Hepatic stellate cell (primary cell): ENCODE measurements at regions not wholly inside any gene's neighbourhood (a gene's known extent, or its start where the extent isn't known, plus 50 kb on each side); places are given as distances from the start of the nearest gene placed in this dataset.
"Not testable (repeated sequence)": the region's sequence is repeated elsewhere in the genome, so short reads cannot be mapped to it uniquely, and the experiment has no call there.

Experiments
- DNase-seq: peaks from one replicate; pipeline ENCODE4 v3.0.0; 2011; ENCODE audit warnings: low spot score

DNA sequence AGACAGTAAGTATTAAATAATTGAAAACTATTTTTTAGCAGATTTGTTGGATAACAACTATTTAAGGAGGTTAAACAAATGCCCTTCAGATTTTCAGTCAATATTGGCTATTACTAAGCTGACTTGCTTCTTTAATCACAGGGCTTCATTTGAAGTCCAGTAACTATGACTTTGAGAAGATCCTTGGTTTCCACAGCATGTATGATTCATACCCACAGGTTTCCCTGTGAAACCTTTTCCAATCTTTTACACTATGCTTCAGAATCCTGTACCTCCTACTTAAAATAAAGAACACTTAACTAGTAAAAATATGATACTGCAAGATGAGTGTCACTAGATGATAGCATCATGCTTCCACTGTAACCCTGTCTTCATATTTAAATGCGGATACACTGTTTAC lies 211.9 kb downstream of the SPATA31A1 start:
- DNase-seq, result not testable (repeated sequence)

DNA sequence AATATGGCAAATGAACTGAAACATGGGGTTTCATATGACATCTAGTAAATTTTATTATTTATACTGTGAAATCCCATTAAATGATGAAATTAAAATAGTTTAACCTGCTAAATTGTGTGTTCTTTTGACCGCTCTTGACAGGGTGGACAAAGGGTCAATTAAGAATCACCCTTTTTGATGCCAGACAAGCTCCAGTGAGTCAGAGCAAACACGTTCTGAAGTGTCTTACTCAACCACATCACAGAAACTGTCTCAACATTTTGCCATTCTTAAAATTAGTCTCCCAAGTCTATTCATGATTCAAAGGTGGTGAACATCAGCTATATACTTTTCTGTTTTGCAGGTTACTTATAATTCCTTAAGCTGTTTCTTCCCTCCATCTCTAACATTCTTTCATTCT lies 213.4 kb downstream of the SPATA31A1 start:
- not testable (repeated sequence) for DNase-seq

DNA sequence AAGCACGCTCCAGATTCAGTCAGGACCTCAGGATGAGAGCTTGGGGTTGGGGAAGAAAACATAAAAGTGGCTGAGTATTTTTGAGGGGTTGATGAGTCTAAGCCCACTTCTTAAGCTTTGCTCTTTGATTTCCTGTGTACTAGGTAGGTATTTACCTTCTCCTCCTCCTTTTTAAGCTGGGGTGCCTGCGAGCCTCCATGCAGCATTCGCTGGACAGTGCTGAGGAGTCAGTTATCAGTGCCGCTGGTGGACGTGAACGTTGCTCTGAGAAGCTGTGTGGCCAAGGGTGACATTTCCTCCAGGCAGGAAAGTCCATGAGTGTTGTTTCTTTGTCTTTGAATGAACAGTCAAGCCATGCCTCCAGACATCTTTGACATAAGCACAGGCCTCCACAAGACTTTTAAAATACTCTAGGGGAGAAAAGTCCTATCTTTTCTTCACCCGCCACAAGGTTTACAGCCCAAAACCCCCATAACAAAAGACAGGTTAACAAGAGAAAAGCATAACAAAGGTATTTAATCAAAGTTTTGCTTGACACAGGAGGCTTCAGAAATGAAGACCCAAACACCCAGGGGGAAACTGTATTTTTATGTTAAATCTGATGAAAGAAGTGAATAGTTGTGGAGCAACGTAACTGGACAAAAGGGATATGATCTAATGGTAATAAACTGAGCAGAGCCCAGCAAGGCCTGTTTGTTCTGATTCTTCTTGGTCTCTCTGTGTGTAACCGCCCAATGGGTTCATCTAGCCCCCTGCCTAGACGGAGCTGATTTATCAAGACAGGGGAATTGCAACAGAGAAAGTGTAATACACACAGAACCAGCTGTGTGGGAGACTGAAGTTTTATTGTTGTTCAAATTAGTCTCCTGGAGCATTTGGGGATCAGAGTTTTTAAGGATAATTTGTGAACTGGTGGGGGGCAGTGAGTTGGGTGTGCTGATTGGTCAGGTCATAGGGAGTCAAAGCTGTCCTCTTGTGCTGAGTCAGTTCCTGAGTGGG lies 217.9 kb downstream of the SPATA31A1 start:
- DNase-seq, result not testable (repeated sequence)

DNA sequence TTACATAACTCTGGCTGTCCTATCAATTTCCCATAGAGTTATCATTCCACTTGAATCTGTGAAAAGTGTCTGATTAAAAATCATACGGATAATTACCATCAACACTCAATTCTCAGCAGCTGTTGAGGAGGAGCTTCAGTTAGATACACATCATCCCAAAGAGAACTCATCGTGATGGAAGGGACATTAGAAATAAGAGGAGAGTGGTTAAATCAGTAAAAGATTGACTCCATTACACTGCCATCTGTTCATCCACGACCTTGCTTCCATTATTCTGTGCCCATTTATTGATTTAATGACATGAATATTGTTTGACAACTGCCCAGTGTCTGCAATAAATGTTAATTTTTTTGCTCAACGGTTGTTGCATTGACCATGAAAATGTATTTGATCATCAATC lies 223.5 kb downstream of the SPATA31A1 start:
- not testable (repeated sequence) for DNase-seq

DNA sequence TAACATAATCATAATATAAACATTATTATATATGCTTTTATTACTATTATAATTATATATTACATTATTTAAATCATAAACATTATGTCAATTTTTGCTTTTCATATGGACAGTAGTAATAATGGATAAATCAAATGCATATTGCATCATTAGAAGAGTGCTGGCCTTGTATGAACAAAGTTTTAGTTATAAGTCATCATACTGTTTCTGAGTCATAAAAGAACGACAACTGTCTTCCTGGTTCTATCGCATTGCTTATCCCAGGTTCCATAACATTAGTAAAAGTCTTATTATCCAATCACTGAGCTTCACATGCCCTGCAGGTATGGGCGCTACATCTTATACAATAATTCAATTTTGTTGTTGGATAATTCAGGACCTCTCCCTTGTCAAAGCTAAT lies 225.8 kb downstream of the SPATA31A1 start:
- not testable (repeated sequence) for DNase-seq

DNA sequence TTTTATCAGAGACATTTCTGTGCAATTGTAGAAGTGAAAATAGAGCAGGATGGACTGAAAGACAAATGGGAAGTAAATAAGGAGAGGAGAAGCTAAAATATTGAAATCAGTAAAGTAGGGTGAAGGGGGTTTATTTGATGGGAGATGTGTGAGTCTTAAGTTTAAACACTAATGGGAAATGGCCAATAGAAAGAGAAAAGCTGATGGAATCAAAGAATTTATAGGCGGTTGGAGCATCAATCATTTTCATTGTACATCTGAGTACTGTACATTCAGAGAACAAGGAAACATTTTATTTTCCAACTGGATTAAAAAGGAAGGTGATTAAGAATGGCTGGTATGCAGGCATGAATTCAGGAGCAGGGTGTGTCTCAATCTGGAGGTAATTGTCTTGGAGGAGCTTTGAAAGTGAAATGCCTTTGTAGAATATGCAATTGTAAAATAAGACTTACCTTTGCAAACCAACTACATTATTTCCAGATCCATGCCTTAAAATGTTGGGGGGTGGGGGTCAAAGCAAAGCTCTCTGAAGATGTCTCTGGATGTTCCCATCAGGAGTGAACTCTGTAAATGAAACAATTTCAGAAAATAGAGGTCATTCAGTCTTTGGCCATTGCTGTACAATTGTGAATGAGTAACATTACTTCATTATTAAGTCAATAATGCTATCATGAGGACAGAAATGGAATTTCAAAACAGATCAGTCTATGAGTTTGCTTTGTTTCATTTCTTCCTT lies 227.4 kb downstream of the SPATA31A1 start:
- not testable (repeated sequence) for DNase-seq

DNA sequence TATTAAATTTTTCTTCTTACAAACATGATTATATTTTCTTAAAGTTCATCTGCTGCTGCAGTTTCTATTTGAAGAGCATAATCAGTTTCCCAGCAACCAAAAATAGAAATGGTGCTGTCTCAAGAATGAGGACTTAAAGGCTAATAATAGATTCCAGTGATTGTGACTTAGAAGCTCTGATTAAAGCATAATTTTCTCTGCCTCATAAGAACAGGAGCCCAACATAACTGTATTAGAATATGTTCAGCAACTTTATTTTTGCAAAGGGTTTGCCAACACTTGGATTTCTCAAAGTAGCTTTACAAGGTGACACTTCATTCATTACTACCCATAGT lies 227.9 kb downstream of the SPATA31A1 start:
- not testable (repeated sequence) for DNase-seq

DNA sequence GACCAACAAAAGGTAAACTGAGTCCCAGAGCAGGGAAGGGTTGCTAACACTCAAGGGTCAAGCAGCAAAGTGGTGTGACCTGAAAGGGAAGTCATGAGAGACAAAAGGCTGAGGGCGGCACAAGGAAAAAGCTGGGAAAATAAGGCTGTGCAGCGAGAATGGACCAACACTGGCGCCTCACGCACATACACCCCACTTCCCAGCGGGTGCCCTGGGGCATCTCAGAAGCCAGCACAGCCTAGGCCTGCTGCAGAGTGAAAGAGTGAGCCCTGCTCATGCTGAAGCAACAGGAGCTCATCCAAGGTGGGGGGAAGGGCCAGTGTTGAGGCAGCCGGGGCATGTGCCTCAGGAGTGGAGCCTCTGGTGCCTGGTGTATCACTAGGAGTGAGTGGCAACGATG lies 229.8 kb downstream of the SPATA31A1 start:
- DNase-seq, result not testable (repeated sequence)

DNA sequence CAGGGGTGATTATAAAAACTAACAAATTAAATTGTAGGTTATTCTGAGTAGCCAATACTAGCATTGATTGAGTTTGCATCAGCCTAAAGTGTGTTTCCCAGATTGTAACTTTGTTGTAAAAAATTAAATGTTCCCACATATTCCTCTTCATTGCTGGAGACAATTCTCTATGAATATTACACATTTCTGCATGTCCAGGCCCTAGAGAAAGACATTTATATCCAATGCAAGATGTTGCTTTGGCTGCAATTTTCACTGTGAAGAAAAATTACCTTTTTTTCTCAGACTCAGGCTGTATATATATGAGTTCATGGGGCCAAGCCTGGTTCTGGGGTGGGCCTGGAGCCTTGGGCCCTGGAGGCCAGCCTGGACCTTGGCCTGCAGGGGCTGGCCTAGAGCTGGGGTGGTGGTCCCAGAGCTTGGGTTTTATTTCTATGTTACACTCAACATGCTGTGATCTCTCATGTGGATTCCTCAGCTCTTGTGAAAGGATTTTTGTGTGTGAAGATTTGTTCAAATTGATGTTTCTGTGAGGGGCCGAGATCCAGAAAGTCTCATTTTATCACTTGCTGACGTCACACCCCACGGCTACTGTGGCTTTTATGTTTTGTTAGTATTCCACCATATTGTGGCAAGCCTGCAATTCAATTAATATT lies 232.5 kb downstream of the SPATA31A1 start:
- DNase-seq, result peak; percentile 3

DNA sequence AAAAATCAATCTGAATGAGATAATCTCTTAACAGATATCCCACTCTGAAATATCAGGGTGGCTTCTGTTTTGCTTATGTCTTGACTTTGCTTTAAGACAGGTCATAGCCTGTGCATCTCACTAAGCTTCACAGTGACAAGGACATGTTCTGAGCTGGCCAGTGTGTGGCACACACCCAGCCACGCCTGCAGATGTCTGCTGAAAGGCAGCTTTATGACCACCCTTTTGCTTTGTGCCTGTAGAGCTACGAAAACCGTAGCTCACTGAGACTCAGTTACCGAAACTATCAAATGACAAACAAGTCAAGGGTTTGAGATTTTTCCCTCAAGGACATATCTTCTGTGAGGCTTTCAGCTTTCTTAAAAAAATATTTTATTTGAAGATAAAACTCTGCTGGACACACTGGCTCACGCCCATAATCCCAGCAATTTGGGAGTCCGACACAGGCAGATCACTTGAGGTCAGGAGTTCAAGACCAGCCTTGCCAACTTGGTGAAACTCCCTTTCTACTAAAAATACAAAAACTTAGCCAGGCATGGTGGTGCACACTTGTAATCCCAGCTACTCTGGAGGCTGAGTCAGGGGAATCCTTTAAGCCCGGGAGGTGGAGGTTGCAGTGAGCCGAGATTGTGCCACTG lies 233.2 kb downstream of the SPATA31A1 start:
- DNase-seq, result peak; percentile 1

DNA sequence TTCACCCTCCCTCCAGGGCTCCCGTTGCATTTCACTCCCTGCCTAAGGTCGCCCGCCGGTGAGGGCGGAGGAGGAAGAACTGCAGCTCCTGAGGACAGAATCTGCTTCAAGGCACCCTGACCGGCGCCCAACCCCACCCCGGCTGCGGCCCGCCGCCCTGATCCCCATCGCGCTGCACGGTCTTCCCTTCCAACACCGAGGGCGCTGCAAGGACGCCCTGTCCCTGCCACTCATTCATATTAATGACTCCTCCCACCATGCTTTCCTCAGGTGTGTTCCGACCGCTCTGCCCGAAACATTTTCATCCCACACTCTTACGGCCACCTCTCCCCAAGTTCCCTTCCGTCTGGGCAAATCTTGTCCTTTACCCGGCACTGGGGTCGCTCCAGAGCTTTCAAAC lies 248.6 kb downstream of the SPATA31A1 start:
- DNase-seq, result not testable (repeated sequence)

DNA sequence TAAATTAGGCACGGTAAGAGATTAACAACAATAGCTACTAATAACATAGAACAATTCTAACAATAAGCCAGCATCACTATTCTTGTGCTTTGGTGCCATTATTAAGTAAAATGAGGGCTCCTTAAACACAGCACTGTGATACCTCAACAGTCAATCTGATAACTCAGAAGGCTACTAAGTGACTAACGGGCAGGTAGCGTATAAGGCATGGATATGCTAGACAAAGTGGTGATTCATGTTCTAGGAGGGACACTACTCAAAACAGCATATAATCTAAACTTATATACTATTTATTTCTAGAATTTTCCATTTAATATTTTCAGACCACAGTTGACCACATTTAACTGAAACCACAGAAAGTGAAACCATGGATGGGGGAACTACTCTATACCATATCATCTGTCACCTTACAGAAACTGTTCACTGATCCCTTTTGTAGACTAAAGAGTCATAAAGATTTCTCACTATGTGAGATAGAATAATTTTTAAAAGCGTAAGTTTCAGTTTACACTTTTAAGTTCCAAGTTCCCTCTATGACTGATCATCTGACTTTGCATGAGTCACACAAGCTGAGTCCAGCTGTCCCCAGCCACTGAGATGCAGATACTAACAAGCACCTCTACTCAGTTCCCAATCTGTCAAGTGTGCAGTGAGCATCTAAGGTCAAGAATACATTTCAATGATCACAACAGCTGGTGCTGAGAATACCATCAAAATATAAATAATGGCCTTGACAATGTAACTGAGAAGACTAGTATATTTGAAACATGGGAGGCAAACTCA lies 256.2 kb downstream of the SPATA31A1 start:
- DNase-seq, result not testable (repeated sequence)

DNA sequence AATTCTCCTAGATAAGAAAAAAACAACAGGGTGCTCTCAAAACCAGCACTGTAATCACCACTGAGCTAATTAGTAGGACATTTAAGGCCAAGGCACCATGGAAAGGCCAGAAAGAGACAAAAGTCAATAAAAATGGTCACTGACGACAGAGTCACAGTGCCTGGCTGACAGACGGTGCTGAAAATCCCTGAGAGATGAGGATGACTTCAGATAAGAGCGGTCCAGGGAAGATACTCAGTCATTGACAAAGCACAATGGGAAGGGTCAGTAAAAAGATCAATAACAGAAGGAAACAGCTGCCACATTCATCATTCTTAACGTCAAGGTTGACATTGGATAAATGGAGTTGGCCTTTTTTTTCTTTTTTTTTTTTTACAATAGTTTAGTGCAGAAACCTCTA lies 261.0 kb downstream of the SPATA31A1 start:
- DNase-seq, result not testable (repeated sequence)

DNA sequence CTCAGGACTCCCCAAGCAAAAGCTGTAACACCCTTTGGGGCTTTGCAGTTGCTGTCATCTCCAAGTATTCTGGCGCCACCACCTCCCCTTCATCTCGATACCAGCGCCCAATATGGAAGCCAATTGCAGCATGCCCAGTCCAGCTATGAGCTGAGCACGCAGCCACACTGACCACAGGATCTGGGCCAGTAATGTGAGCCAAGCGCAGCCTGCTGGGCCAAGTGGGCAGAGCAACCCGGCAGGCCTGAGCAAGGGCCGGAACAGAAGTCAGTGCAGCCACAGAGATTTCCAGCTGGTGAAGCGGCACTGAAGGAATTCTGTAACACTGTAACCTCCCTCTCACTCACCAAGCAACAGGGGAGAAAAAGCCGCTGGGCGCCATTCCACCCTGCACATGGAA lies 268.6 kb downstream of the SPATA31A1 start:
- not testable (repeated sequence) for DNase-seq

DNA sequence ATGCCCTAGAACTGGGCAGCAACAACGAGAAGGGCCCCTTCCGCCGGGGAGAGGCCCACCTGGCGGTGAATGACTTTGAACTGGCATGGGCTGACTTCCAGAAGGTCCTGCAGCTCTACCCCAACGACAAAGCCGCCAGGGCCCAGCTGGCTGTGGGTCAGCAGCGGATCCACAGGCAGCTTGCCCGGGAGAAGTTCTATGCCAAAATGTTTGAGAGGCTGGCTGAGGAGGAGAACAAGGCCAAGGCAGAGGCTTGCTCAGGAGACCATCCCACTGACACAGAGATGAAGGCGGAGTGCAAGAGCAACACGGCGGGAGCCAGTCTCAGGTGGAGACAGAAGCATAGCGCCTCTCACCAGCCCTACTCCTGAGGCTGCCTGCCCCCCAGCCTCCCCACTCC lies 276.6 kb downstream of the SPATA31A1 start:
- not testable (repeated sequence) for DNase-seq

DNA sequence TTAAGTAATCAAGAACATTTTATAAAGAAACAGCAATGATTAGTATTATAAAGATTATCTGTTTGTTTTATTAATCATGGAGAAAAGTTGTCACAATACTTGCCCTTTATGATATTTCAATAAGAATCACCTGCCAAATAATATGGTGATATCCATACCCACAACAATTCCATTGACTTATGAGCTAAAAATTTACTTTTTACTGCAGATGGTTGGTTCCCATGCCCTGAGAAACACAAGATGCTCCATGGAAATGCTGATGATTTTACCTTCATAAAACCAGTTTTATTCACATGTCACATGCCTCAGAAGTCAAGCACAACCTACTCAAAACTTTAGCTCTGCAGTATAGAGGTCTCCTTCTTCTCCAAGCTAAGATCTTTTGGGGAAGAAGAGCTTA lies 293.6 kb downstream of the SPATA31A1 start:
- not testable (repeated sequence) for DNase-seq

DNA sequence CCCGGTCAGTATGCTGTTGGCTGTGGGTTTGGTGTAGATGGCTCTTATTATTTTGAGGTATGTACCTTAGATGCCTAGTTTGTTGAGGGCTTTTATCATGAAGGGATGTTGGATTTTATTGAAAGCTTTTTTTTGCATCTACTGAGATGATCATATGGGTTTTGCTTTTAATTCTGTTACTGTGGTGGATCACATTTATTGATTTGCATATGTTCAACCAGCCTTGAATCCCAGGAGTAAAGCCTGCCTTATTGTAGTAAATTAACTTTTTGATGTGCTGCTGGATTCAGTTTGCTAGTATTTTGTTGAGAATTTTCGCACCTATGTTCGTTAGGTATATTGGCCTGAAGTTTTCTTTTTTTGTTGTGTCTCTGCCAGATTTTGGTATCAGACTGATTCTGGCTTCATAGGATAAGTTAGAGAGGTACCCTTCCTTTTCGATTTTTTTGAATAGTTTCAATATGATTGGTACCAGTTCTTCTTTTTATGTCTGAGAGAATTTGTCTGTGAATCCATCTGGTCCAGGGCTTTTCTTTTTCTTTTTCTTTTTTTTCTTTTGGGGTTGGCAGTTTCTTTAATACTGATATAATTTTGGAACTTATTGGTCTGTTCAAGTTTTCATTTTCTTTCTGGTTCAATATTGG lies 301.6 kb downstream of the SPATA31A1 start:
- DNase-seq, result not testable (repeated sequence)

DNA sequence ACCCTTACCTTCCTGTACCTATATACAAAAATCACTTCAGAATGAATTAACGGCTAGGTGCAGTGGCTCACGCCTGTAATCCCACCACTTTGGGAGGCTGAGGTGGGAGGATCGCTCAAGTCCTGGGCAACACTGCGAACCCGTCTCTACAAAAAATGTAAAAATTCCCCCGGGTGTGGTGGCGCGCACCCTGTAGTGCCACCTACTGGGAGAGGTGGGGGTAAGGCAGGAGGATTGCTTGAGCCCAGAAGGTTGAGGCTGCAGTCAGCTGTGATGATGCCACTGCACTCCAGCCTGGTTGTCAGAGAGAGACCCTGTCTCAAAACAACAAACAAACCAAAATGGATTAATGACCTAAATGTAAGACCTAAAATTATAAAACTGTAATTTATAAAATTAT lies 307.6 kb downstream of the SPATA31A1 start:
- not testable (repeated sequence) for DNase-seq

DNA sequence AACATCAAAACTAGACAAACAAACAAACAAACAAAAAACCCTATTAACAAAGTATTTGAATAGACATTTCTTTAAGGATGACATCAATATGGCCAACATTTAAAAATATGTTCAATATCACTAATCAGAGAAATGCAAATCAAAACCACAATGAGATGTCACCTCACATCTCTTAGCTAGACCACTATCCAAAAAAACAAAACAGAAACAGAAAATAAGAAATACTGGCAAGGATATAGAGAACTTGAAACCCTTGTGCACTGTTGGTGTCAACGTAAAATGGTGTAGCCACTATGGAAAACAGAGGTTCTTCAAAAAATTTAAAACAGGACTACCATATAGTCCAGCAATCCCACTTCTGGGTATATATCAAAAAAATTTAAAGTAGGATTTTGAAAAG lies 308.2 kb downstream of the SPATA31A1 start:
- DNase-seq, result not testable (repeated sequence)

DNA sequence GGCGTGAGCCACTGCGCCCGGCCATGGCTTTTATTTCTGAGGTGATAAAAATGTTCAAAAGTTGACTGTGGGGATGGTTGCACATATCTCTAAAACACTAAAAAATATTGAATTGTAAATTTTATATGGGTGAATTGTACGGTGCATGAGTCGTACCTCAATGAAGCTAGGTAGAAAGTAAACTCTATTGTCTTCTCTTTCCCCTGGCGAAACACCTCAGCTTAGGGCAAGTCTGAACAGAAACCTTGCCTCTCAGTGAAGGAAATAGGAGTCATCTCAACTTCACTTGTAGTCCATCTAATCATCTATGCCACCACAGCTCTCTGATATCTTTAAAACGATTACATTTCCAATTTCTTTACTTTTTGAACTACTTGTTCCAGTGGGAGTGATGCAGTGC lies 309.6 kb downstream of the SPATA31A1 start:
- DNase-seq, result not testable (repeated sequence)
